HG02885 (cell line): ENCODE measurements at regions not wholly inside any gene's neighbourhood (a gene's known extent, or its start where the extent isn't known, plus 50 kb on each side); places are given as distances from the start of the nearest gene placed in this dataset.

ENCODE experiments used
- ATAC-seq: cut with Tn5 transposase; IDR thresholded peaks from one replicate; pipeline ENCODE4 v1.9.1; 2021; ENCODE audit warnings: mild to moderate bottlenecking; ENCODE audit not compliant: unreplicated experiment, poor library complexity

- ATAC-seq = no peak
Measured at GRCh38 chr2:104568247-104568646, 285.7 kb upstream of the POU3F3 start.

- ATAC-seq = no peak
Measured at GRCh38 chr2:104570259-104570658, 283.7 kb upstream of the POU3F3 start.

- ATAC-seq = no peak
Measured at GRCh38 chr2:104572834-104573233, 281.1 kb upstream of the POU3F3 start.

GRCh38 chr2:104574367-104574766, 279.5 kb upstream of the POU3F3 start:
- no peak for ATAC-seq

- no peak for ATAC-seq
Measured at GRCh38 chr2:104577143-104577542, 276.8 kb upstream of the POU3F3 start.

GRCh38 chr2:104582471-104582870, 271.4 kb upstream of the POU3F3 start:
- no peak for ATAC-seq

GRCh38 chr2:104583811-104584210, 270.1 kb upstream of the POU3F3 start:
- ATAC-seq = no peak

GRCh38 chr2:104584393-104584792, 269.5 kb upstream of the POU3F3 start:
- ATAC-seq = no peak

GRCh38 chr2:104595576-104595975, 258.3 kb upstream of the POU3F3 start:
- no peak for ATAC-seq

- no peak for ATAC-seq
Measured at GRCh38 chr2:104597942-104598341, 256.0 kb upstream of the POU3F3 start.

- ATAC-seq = no peak
Measured at GRCh38 chr2:104598636-104599035, 255.3 kb upstream of the POU3F3 start.

- no peak for ATAC-seq
Measured at GRCh38 chr2:104599787-104600510, 254.0 kb upstream of the POU3F3 start.

GRCh38 chr2:104606056-104606455, 247.9 kb upstream of the POU3F3 start:
- no peak for ATAC-seq

- ATAC-seq = no peak
Measured at GRCh38 chr2:104616856-104617255, 237.1 kb upstream of the POU3F3 start.

- ATAC-seq = no peak
Measured at GRCh38 chr2:104620801-104621200, 233.1 kb upstream of the POU3F3 start.

- no peak for ATAC-seq
Measured at GRCh38 chr2:104635608-104636007, 218.3 kb upstream of the POU3F3 start.

GRCh38 chr2:104638190-104638858, 215.6 kb upstream of the POU3F3 start:
- no peak for ATAC-seq

- no peak for ATAC-seq
Measured at GRCh38 chr2:104638859-104639202, 215.1 kb upstream of the POU3F3 start.

GRCh38 chr2:104641786-104642185, 212.1 kb upstream of the POU3F3 start:
- no peak for ATAC-seq

GRCh38 chr2:104648376-104648775, 205.5 kb upstream of the POU3F3 start:
- no peak for ATAC-seq

GRCh38 chr2:104649866-104650265, 204.0 kb upstream of the POU3F3 start:
- no peak for ATAC-seq

GRCh38 chr2:104650405-104650996, 203.4 kb upstream of the POU3F3 start:
- ATAC-seq = no peak
